Parathyroid adenoma (tissue), 2 donors: ENCODE measurements at regions not wholly inside any gene's neighbourhood (a gene's known extent, or its start where the extent isn't known, plus 50 kb on each side); places are given as distances from the start of the nearest gene placed in this dataset.

Source experiments
- H2AFZ ChIP-seq: fragments of 300-600 bp; sonication (generic); one replicate; pipeline ENCODE4 v1.7.0; 2017; ENCODE audit warnings: antibody characterized with exemption, mild to moderate bottlenecking
- H3K27ac ChIP-seq: fragments of 300-600 bp; sonication (generic); one replicate; pipeline ENCODE4 v1.7.0; 2017
- H3K27me3 ChIP-seq: fragments of 300-600 bp; sonication (generic); one replicate; pipeline ENCODE4 v1.7.0; 2017; ENCODE audit warnings: low read length; ENCODE audit not compliant: control insufficient read depth, insufficient read depth
- H3K36me3 ChIP-seq: fragments of 300-600 bp; sonication (generic); one replicate; pipeline ENCODE4 v1.7.0; 2017; ENCODE audit warnings: low read length; ENCODE audit not compliant: control insufficient read depth, insufficient read depth
- H3K4me1 ChIP-seq: fragments of 300-600 bp; sonication (generic); one replicate; pipeline ENCODE4 v1.7.0; 2017; ENCODE audit warnings: control low read depth
- H3K4me2 ChIP-seq: fragments of 300-600 bp; sonication (generic); one replicate; pipeline ENCODE4 v1.7.0; 2017; ENCODE audit warnings: low read length
- H3K4me3 ChIP-seq: fragments of 300-600 bp; sonication (generic); one replicate; pipeline ENCODE4 v1.7.0; 2017; ENCODE audit warnings: low read depth, low read length
- H3K79me2 ChIP-seq: fragments of 300-600 bp; sonication (generic); one replicate; pipeline ENCODE4 v1.7.0; 2017; ENCODE audit warnings: control low read depth
- H3K9ac ChIP-seq: fragments of 300-600 bp; sonication (generic); one replicate; pipeline ENCODE4 v1.7.0; 2017; ENCODE audit warnings: mild to moderate bottlenecking
- H3K9me3 ChIP-seq: fragments of 300-600 bp; sonication (generic); one replicate; pipeline ENCODE4 v1.7.0; 2017; ENCODE audit warnings: low read length; ENCODE audit not compliant: control insufficient read depth
- TF ChIP-seq, protein P1 (sequence below): fragments of 300-600 bp; sonication (generic); IDR thresholded peaks from one replicate; pipeline ENCODE4 v1.7.0; 2017; ENCODE audit warnings: antibody characterized with exemption, mild to moderate bottlenecking
- donor health status: primary hyperparathyroidism.

DNA sequence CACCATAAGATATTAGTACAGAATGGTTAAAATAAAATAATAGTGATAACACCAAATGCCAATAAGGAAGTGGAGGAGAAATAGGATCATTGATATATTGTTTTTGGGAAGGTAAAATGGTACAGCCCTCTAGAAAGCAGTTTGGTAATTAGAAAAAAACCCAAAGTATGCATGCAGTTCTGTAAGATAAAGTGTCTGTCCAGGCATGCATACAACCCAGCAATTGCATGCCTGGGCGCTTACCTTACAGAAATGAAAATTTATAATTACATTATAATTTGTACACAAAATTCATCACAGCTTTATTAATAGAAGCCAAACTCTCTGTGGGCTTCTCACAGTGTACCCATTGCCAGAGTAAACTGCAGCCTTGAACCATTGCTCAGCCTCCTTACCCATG lies 124.7 kb downstream of the TTC6 start:
- Histone ChIP-seq H3K9ac (no peak overlapping the region), H3K4me2 (no peak overlapping the region), H3K4me1 (no peaks in the 10 kb centered on the region), H3K9me3 (no peaks in the 10 kb centered on the region), H3K79me2 (no peaks in the 10 kb centered on the region), H3K36me3 (no peaks in the 10 kb centered on the region), H3K27me3 (no peaks in the 10 kb centered on the region), H3K4me3 (no peak overlapping the region), H2AFZ (no peak overlapping the region), H3K27ac (no peak overlapping the region)
- TF ChIP-seq, protein P1, sequence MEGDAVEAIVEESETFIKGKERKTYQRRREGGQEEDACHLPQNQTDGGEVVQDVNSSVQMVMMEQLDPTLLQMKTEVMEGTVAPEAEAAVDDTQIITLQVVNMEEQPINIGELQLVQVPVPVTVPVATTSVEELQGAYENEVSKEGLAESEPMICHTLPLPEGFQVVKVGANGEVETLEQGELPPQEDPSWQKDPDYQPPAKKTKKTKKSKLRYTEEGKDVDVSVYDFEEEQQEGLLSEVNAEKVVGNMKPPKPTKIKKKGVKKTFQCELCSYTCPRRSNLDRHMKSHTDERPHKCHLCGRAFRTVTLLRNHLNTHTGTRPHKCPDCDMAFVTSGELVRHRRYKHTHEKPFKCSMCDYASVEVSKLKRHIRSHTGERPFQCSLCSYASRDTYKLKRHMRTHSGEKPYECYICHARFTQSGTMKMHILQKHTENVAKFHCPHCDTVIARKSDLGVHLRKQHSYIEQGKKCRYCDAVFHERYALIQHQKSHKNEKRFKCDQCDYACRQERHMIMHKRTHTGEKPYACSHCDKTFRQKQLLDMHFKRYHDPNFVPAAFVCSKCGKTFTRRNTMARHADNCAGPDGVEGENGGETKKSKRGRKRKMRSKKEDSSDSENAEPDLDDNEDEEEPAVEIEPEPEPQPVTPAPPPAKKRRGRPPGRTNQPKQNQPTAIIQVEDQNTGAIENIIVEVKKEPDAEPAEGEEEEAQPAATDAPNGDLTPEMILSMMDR: no peak

DNA sequence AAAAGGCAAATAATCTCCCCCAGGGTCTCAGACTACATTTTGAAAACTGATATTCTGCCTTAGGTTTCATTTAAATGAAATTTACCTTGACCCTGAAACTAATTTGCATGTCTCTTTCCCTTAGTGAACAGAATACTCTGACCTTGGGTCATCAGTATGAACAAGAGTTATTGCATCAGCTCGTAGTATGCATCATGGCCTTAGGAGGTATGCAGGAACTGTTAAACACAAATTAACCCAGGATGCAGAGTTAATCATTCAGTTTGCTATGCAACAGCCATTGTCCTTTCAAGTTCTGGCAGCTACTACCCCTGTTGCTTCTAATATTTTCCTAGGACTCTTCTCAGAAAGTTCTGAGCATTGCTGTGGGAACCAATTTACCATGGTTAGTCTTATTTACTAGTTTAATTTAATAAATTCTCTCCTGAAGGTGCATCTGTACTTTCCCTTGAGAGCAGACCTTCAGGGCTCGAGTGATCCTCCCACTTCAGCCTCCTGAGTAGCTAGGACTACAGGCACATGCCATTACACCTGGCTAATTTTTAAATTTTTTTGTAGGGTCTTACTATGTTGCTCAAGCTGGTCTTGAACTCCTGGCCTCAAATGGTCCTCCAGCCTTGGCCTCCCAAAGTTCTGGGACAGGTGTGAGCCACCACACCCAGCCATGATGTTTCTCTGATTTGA lies 126.7 kb downstream of the TTC6 start:
- no peaks in the 10 kb centered on the region for H3K27me3 ChIP-seq
- no peak overlapping the region for H3K27ac ChIP-seq
- no peak overlapping the region for H2AFZ ChIP-seq
- H3K79me2 ChIP-seq: no peaks in the 10 kb centered on the region
- H3K4me1 ChIP-seq: no peaks in the 10 kb centered on the region
- no peaks in the 10 kb centered on the region for H3K9me3 ChIP-seq
- H3K4me3 ChIP-seq: no peak overlapping the region
- no peak overlapping the region for H3K4me2 ChIP-seq
- H3K36me3 ChIP-seq: no peaks in the 10 kb centered on the region
- H3K9ac ChIP-seq: no peak overlapping the region
- TF ChIP-seq, protein P1: no peak

GRCh38 chr14:37723515-37723914 lies 128.1 kb downstream of the TTC6 start:
- Histone ChIP-seq H3K27me3 (no peaks in the 10 kb centered on the region), H3K79me2 (no peaks in the 10 kb centered on the region), H3K9ac (no peak overlapping the region), H3K4me1 (no peaks in the 10 kb centered on the region), H3K27ac (no peak overlapping the region), H3K4me3 (no peak overlapping the region), H3K4me2 (no peak overlapping the region), H2AFZ (no peak overlapping the region), H3K9me3 (no peaks in the 10 kb centered on the region), H3K36me3 (no peaks in the 10 kb centered on the region)
- TF ChIP-seq, protein P1: no peak

DNA sequence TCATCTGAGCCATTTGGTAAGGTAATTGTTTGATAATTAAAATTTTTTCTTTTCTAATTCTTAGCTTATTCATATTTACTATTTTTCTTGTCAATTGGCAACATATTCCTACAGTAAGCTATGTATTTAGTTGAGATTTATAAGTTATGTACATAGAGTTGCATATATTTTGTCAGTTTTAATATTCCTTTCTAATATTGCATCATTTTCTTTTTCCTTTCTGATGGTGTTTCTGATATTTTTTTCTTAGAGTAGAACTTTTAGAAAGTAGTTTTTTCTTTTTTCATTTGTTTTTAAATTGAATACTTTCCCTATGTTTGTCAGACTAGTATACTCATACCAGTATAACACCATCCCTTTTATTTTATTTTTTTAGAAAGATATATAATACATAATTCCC lies 131.3 kb downstream of the TTC6 start:
- Histone ChIP-seq H3K4me2 (no peak overlapping the region), H3K9ac (no peak overlapping the region), H3K27ac (no peak overlapping the region), H3K4me3 (no peak overlapping the region), H3K9me3 (no peaks in the 10 kb centered on the region), H2AFZ (no peak overlapping the region), H3K4me1 (no peaks in the 10 kb centered on the region), H3K36me3 (no peaks in the 10 kb centered on the region), H3K27me3 (no peaks in the 10 kb centered on the region), H3K79me2 (no peaks in the 10 kb centered on the region)
- TF ChIP-seq, protein P1: no peak

- TF ChIP-seq, protein P1: no peak
- Histone ChIP-seq H3K4me2 (no peak overlapping the region), H3K27ac (no peak overlapping the region)
Measured at GRCh38 chr14:37729218-37729617, 133.8 kb downstream of the TTC6 start.

More at GRCh38 chr14:37729218-37729617, 133.8 kb downstream of the TTC6 start:
- Histone ChIP-seq H2AFZ (no peak overlapping the region), H3K27me3 (no peaks in the 10 kb centered on the region), H3K4me3 (no peak overlapping the region), H3K36me3 (no peaks in the 10 kb centered on the region), H3K9me3 (no peaks in the 10 kb centered on the region), H3K9ac (no peak overlapping the region), H3K79me2 (no peaks in the 10 kb centered on the region), H3K4me1 (no peaks in the 10 kb centered on the region)
